DND-41 (cell line): ENCODE measurements at regions not wholly inside any gene's neighbourhood (a gene's known extent, or its start where the extent isn't known, plus 50 kb on each side); places are given as distances from the start of the nearest gene placed in this dataset.

Experiments used
- EZH2 ChIP-seq: IDR thresholded peaks from 3 replicates; pipeline ENCODE4 v1.6.1; 2012; ENCODE audit warnings: borderline replicate concordance, low read depth, mild to moderate bottlenecking, moderate library complexity, low read length, inconsistent platforms; ENCODE audit not compliant: severe bottlenecking
- TF ChIP-seq, protein P1 (sequence below): IDR thresholded peaks from 2 replicates; pipeline ENCODE4 v1.5.1; 2012; ENCODE audit warnings: borderline replicate concordance, low read length, moderate library complexity, mild to moderate bottlenecking; ENCODE audit not compliant: poor library complexity, severe bottlenecking; ENCODE audit errors: extremely low read depth

GRCh38 chr14:97337670-97338069, 540.5 kb downstream of the VRK1 start:
- TF ChIP-seq, protein P1, sequence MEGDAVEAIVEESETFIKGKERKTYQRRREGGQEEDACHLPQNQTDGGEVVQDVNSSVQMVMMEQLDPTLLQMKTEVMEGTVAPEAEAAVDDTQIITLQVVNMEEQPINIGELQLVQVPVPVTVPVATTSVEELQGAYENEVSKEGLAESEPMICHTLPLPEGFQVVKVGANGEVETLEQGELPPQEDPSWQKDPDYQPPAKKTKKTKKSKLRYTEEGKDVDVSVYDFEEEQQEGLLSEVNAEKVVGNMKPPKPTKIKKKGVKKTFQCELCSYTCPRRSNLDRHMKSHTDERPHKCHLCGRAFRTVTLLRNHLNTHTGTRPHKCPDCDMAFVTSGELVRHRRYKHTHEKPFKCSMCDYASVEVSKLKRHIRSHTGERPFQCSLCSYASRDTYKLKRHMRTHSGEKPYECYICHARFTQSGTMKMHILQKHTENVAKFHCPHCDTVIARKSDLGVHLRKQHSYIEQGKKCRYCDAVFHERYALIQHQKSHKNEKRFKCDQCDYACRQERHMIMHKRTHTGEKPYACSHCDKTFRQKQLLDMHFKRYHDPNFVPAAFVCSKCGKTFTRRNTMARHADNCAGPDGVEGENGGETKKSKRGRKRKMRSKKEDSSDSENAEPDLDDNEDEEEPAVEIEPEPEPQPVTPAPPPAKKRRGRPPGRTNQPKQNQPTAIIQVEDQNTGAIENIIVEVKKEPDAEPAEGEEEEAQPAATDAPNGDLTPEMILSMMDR = no peak
- no peak for TF ChIP-seq EZH2
